IMR-90 (cell line): ENCODE measurements at regions not wholly inside any gene's neighbourhood (a gene's known extent, or its start where the extent isn't known, plus 50 kb on each side); places are given as distances from the start of the nearest gene placed in this dataset.

ENCODE experiments used
- CEBPB ChIP-seq: IDR thresholded peaks from 2 replicates; pipeline ENCODE4 v1.6.1; 2012; ENCODE audit warnings: low read depth, low read length, improper control_type of control experiment
- MAFK ChIP-seq: IDR thresholded peaks from 2 replicates; pipeline ENCODE4 v1.6.1; 2012; ENCODE audit warnings: low read depth, low read length, improper control_type of control experiment
- MAZ ChIP-seq: IDR thresholded peaks from 2 replicates; pipeline ENCODE4 v1.6.1; 2012; ENCODE audit warnings: low read depth, mild to moderate bottlenecking, low read length, improper control_type of control experiment, moderate library complexity, borderline replicate concordance
- MXI1 ChIP-seq: IDR thresholded peaks from 2 replicates; pipeline ENCODE4 v1.6.1; 2012; ENCODE audit warnings: low read depth, mild to moderate bottlenecking, low read length, moderate library complexity, borderline replicate concordance
- POLR2A ChIP-seq: IDR thresholded peaks from 2 replicates; pipeline ENCODE4 v1.6.1; 2012; ENCODE audit warnings: mild to moderate bottlenecking, low read depth, low read length
- RAD21 ChIP-seq: IDR thresholded peaks from 2 replicates; pipeline ENCODE4 v1.6.1; 2012; ENCODE audit warnings: low read length, improper control_type of control experiment
- RCOR1 ChIP-seq: IDR thresholded peaks from 2 replicates; pipeline ENCODE4 v1.6.1; 2012; ENCODE audit warnings: mild to moderate bottlenecking, low read length, improper control_type of control experiment; ENCODE audit not compliant: insufficient replicate concordance
- RFX5 ChIP-seq: IDR thresholded peaks from 2 replicates; pipeline ENCODE4 v1.8.0; 2012; ENCODE audit warnings: low read depth, mild to moderate bottlenecking, low read length, moderate library complexity
- SMC3 ChIP-seq: fragments of 150-350 bp; IDR thresholded peaks from 2 replicates; pipeline ENCODE4 v1.6.1; 2016; ENCODE audit warnings: low read depth, mild to moderate bottlenecking, antibody characterized with exemption, low read length, moderate library complexity
- TF ChIP-seq, protein P1 (sequence below): conservative IDR thresholded peaks from 2 replicates; pipeline ENCODE4 v1.5.1; 2012; ENCODE audit warnings: mild to moderate bottlenecking, low read depth, low read length, improper control_type of control experiment
- TF ChIP-seq, protein P2 (sequence below): fragments of 150-350 bp; IDR thresholded peaks from 2 replicates; pipeline ENCODE4 v1.6.1; 2016; ENCODE audit warnings: low read depth, mild to moderate bottlenecking, low read length, moderate library complexity, borderline replicate concordance

DNA sequence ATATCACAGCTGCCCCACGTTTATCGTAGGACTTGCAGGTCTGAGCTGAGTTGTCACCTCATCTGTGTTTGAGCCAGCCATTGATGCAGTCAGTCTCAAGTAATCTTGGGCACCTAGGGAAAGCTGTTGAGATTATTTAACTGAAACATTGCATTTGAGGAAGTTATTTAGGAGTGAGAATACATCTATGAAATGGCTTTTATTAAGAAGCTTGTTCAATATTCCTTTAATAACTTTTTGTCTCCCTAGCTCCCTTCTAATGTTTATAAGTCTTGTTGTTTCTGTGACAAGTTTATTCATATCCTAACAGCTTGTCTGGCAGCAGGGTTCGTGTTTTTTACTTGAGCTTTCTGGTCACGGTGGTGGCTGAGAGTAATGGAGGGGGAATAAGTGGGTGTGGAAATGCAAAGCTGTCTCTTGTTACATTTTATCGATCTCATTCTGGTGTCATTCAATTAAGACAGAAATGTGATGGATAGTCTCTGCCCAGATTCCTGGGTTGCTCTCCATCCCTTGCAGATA, 555.9 kb downstream of the USP25 start:
- TF ChIP-seq SMC3 (no peak), CEBPB (no peak), MAFK (no peak), POLR2A (no peak), MXI1 (no peak), RFX5 (no peak), MAZ (no peak), RCOR1 (no peak), RAD21 (no peak)
- TF ChIP-seq, protein P1, sequence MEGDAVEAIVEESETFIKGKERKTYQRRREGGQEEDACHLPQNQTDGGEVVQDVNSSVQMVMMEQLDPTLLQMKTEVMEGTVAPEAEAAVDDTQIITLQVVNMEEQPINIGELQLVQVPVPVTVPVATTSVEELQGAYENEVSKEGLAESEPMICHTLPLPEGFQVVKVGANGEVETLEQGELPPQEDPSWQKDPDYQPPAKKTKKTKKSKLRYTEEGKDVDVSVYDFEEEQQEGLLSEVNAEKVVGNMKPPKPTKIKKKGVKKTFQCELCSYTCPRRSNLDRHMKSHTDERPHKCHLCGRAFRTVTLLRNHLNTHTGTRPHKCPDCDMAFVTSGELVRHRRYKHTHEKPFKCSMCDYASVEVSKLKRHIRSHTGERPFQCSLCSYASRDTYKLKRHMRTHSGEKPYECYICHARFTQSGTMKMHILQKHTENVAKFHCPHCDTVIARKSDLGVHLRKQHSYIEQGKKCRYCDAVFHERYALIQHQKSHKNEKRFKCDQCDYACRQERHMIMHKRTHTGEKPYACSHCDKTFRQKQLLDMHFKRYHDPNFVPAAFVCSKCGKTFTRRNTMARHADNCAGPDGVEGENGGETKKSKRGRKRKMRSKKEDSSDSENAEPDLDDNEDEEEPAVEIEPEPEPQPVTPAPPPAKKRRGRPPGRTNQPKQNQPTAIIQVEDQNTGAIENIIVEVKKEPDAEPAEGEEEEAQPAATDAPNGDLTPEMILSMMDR: no peak
- TF ChIP-seq, protein P2, sequence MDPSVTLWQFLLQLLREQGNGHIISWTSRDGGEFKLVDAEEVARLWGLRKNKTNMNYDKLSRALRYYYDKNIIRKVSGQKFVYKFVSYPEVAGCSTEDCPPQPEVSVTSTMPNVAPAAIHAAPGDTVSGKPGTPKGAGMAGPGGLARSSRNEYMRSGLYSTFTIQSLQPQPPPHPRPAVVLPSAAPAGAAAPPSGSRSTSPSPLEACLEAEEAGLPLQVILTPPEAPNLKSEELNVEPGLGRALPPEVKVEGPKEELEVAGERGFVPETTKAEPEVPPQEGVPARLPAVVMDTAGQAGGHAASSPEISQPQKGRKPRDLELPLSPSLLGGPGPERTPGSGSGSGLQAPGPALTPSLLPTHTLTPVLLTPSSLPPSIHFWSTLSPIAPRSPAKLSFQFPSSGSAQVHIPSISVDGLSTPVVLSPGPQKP: no peak
